GM23338 (cell line): ENCODE measurements at regions not wholly inside any gene's neighbourhood (a gene's known extent, or its start where the extent isn't known, plus 50 kb on each side); places are given as distances from the start of the nearest gene placed in this dataset.

ENCODE experiments used
- ATAC-seq: fragments of 200-7000 bp; cut with Tn5 transposase; 3 replicates; pipeline ENCODE4 v1.9.1; 2020
- DNase-seq: peaks from one replicate; pipeline ENCODE4 v3.0.0-alpha.2; 2015; ENCODE audit warnings: low spot score
- H2AFZ ChIP-seq: fragments of 200-600 bp; sonication (generic); 2 replicates; pipeline ENCODE4 v1.8.0; 2016; ENCODE audit warnings: antibody characterized with exemption, mild to moderate bottlenecking, moderate library complexity
- H3F3A ChIP-seq: fragments of 200-600 bp; sonication (generic); replicated peaks from 2 replicates; pipeline ENCODE4 v1.8.0; 2017; ENCODE audit warnings: antibody characterized with exemption, mixed run types, low read depth
- H3K27ac ChIP-seq: fragments of 200-600 bp; sonication (generic); 2 replicates; pipeline ENCODE4 v1.6.1; 2016; ENCODE audit warnings: low read depth
- H3K27me3 ChIP-seq: fragments of 200-600 bp; sonication (generic); 2 replicates; pipeline ENCODE4 v1.8.0; 2016; ENCODE audit warnings: mild to moderate bottlenecking, mixed run types, moderate library complexity; ENCODE audit not compliant: insufficient read depth
- H3K36me3 ChIP-seq: fragments of 200-600 bp; sonication (generic); 2 replicates; pipeline ENCODE4 v1.8.0; 2016; ENCODE audit warnings: mild to moderate bottlenecking; ENCODE audit not compliant: insufficient read depth
- H3K4me1 ChIP-seq: fragments of 200-600 bp; sonication (generic); 2 replicates; pipeline ENCODE4 v1.8.0; 2016; ENCODE audit warnings: mild to moderate bottlenecking, moderate library complexity; ENCODE audit not compliant: insufficient read depth
- H3K4me2 ChIP-seq: fragments of 200-600 bp; sonication (generic); 2 replicates; pipeline ENCODE4 v1.7.1; 2017; ENCODE audit warnings: mixed run types
- H3K4me3 ChIP-seq: fragments of 200-600 bp; sonication (generic); 2 replicates; pipeline ENCODE4 v1.6.1; 2016; ENCODE audit warnings: mixed run types
- H3K79me2 ChIP-seq: fragments of 200-600 bp; sonication (generic); replicated peaks from 2 replicates; pipeline ENCODE4 v1.8.0; 2017; ENCODE audit warnings: mild to moderate bottlenecking; ENCODE audit not compliant: insufficient read depth
- H3K9me2 ChIP-seq: fragments of 200-600 bp; sonication (generic); 2 replicates; pipeline ENCODE4 v1.8.0; 2017; ENCODE audit not compliant: insufficient read depth
- H4K20me1 ChIP-seq: fragments of 200-600 bp; sonication (generic); replicated peaks from 2 replicates; pipeline ENCODE4 v1.8.0; 2017; ENCODE audit warnings: mild to moderate bottlenecking; ENCODE audit not compliant: insufficient read depth
- H3K27ac Mint-ChIP-seq: 2 replicates; pipeline ENCODE4 v1.8.0; 2020; ENCODE audit warnings: inconsistent platforms, mild to moderate bottlenecking, moderate library complexity, mixed read lengths
- H3K27me3 Mint-ChIP-seq: 3 replicates; pipeline ENCODE4 v1.8.0; 2022; ENCODE audit warnings: low read depth, mild to moderate bottlenecking, moderate library complexity, mixed read lengths, inconsistent platforms; ENCODE audit not compliant: insufficient read depth, poor library complexity
- H3K36me3 Mint-ChIP-seq: 3 replicates; pipeline ENCODE4 v1.8.0; 2021; ENCODE audit warnings: low read depth, mild to moderate bottlenecking, inconsistent platforms, moderate library complexity, mixed read lengths
- H3K4me1 Mint-ChIP-seq: 3 replicates; pipeline ENCODE4 v1.8.0; 2020; ENCODE audit warnings: mild to moderate bottlenecking, inconsistent platforms, mixed read lengths
- H3K4me3 Mint-ChIP-seq: 3 replicates; pipeline ENCODE4 v1.8.0; 2021; ENCODE audit warnings: moderate library complexity, mild to moderate bottlenecking, inconsistent platforms, mixed read lengths
- H3K9me3 Mint-ChIP-seq: 3 replicates; pipeline ENCODE4 v1.8.0; 2020; ENCODE audit warnings: moderate library complexity, mild to moderate bottlenecking, inconsistent platforms, mixed read lengths
- CREB1 ChIP-seq: fragments of 250-450 bp; sonication (Bioruptor Pico); IDR thresholded peaks from 2 replicates; pipeline ENCODE4 v1.5.0; 2020; ENCODE audit warnings: low read depth, mild to moderate bottlenecking, moderate library complexity
- EZH2 ChIP-seq: fragments of 200-600 bp; sonication (generic); IDR thresholded peaks from one replicate; pipeline ENCODE4 v1.8.0; 2017; ENCODE audit warnings: antibody characterized with exemption, mild to moderate bottlenecking, low read depth; ENCODE audit not compliant: unreplicated experiment
- EZH2phosphoT487 ChIP-seq: fragments of 200-600 bp; sonication (generic); IDR thresholded peaks from one replicate; pipeline ENCODE4 v1.8.1; 2018; ENCODE audit warnings: antibody characterized with exemption; ENCODE audit not compliant: unreplicated experiment
- JUNB ChIP-seq: IDR thresholded peaks from one replicate; pipeline ENCODE4 v1.6.1; 2016; ENCODE audit warnings: antibody characterized with exemption; ENCODE audit not compliant: unreplicated experiment
- NANOG ChIP-seq: IDR thresholded peaks from 2 replicates; pipeline ENCODE4 v1.6.1; 2016; ENCODE audit warnings: antibody characterized with exemption, borderline replicate concordance
- POLR2AphosphoS5 ChIP-seq: IDR thresholded peaks from 2 replicates; pipeline ENCODE4 v1.6.1; 2016; ENCODE audit warnings: antibody characterized with exemption, low read depth
- REST ChIP-seq: IDR thresholded peaks from one replicate; pipeline ENCODE4 v1.6.1; 2018; ENCODE audit warnings: antibody characterized with exemption; ENCODE audit not compliant: unreplicated experiment
- STAT1 ChIP-seq: IDR thresholded peaks from one replicate; pipeline ENCODE4 v1.6.1; 2016; ENCODE audit warnings: antibody characterized with exemption; ENCODE audit not compliant: unreplicated experiment
- ZNF114 ChIP-seq: fragments of 250-450 bp; sonication (Bioruptor Pico); IDR thresholded peaks from 2 replicates; pipeline ENCODE4 v1.5.0; 2020; ENCODE audit warnings: mild to moderate bottlenecking, moderate library complexity
- ZNF331 ChIP-seq: fragments of 250-450 bp; sonication (Bioruptor Pico); IDR thresholded peaks from 2 replicates; pipeline ENCODE4 v1.5.0; 2020; ENCODE audit warnings: low read depth, mild to moderate bottlenecking, moderate library complexity
- ZNF462 ChIP-seq: fragments of 250-450 bp; sonication (Bioruptor Pico); IDR thresholded peaks from 2 replicates; pipeline ENCODE4 v1.5.0; 2020; ENCODE audit warnings: mild to moderate bottlenecking, moderate library complexity
- TF ChIP-seq, protein P1 (sequence below), 2 experiments: fragments of 200-600 bp in 1 of 2; sonication (generic) in 1 of 2; conservative IDR thresholded peaks; 2 replicates each; pipeline versions ENCODE4 v1.5.1 to v1.6.1; 2016 to 2017; ENCODE audit warnings: antibody characterized with exemption in 2 of 2, low read depth in 2 of 2, mild to moderate bottlenecking in 2 of 2, moderate library complexity in 1 of 2
- TF ChIP-seq, protein P2 (sequence below): IDR thresholded peaks from 2 replicates; pipeline ENCODE4 v1.6.1; 2016; ENCODE audit warnings: antibody characterized with exemption

DNA sequence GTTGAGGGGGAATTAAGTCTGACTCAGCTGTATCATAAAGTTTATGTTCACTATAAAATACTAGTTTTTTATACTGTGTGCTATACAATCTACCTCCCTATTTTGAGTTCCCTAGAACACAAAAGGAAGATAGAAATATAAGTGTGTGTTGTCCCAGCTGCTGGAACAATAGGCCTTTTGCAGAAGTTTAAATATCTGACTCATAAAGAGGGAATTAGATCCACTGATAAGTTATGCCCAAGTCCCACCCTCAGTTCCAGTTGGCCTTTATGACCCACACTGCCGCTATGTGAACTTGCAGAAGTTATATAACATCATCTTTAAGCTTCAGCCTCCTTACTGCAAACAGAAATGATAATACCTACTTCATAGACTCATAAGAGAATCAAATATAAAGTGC is 88.5 kb upstream of the DAB2 start:
- Mint-ChIP-seq H3K9me3 (no peaks in the 10 kb centered on the region), H3K27ac (no peak overlapping the region), H3K4me3 (no peak overlapping the region), H3K27me3 (no peaks in the 10 kb centered on the region), H3K4me1 (peaks cover 17% of the 10 kb centered on the region), H3K36me3 (no peaks in the 10 kb centered on the region)
- H4K20me1 ChIP-seq: no peaks in the 10 kb centered on the region
- no peak overlapping the region for H3K27ac ChIP-seq
- no peak for DNase-seq
- H3K27me3 ChIP-seq: no peaks in the 10 kb centered on the region
- TF ChIP-seq CREB1 (CRISPR knock-in tag) (no peak), EZH2 (no peak), POLR2AphosphoS5 (no peak), REST (no peak), ZNF462 (CRISPR knock-in tag) (no peak), ZNF331 (CRISPR knock-in tag) (no peak), EZH2phosphoT487 (no peak), JUNB (no peak), NANOG (no peak), ZNF114 (CRISPR knock-in tag) (no peak), STAT1 (no peak)
- TF ChIP-seq, protein P1, sequence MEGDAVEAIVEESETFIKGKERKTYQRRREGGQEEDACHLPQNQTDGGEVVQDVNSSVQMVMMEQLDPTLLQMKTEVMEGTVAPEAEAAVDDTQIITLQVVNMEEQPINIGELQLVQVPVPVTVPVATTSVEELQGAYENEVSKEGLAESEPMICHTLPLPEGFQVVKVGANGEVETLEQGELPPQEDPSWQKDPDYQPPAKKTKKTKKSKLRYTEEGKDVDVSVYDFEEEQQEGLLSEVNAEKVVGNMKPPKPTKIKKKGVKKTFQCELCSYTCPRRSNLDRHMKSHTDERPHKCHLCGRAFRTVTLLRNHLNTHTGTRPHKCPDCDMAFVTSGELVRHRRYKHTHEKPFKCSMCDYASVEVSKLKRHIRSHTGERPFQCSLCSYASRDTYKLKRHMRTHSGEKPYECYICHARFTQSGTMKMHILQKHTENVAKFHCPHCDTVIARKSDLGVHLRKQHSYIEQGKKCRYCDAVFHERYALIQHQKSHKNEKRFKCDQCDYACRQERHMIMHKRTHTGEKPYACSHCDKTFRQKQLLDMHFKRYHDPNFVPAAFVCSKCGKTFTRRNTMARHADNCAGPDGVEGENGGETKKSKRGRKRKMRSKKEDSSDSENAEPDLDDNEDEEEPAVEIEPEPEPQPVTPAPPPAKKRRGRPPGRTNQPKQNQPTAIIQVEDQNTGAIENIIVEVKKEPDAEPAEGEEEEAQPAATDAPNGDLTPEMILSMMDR (conservative IDR thresholded peaks at IDR 0.05; ENCODE audit: low read depth in 2 of 2): no peak
- TF ChIP-seq, protein P2, sequence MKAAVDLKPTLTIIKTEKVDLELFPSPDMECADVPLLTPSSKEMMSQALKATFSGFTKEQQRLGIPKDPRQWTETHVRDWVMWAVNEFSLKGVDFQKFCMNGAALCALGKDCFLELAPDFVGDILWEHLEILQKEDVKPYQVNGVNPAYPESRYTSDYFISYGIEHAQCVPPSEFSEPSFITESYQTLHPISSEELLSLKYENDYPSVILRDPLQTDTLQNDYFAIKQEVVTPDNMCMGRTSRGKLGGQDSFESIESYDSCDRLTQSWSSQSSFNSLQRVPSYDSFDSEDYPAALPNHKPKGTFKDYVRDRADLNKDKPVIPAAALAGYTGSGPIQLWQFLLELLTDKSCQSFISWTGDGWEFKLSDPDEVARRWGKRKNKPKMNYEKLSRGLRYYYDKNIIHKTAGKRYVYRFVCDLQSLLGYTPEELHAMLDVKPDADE: no peak
- no peak overlapping the region for H3K4me2 ChIP-seq
- H3K4me3 ChIP-seq: no peak overlapping the region
- H3F3A ChIP-seq: no peaks in the 10 kb centered on the region
- 0 out of 2 replicates have a peak, but pooled peaks cover 7% of the 10 kb centered on the region for H3K9me2 ChIP-seq
- H3K79me2 ChIP-seq: no peaks in the 10 kb centered on the region
- no peak for ATAC-seq
- no peak overlapping the region for H2AFZ ChIP-seq
- peaks cover 13% of the 10 kb centered on the region for H3K4me1 ChIP-seq
- H3K36me3 ChIP-seq: no peaks in the 10 kb centered on the region
